Urothelium cell line (cell line): ENCODE measurements at regions not wholly inside any gene's neighbourhood (a gene's known extent, or its start where the extent isn't known, plus 50 kb on each side); places are given as distances from the start of the nearest gene placed in this dataset.
A peak's percentile ranks its signal among the peaks of the same experiment; 100 is the strongest.

Experiments
- DNase-seq: peaks from one replicate; pipeline ENCODE4 v3.0.0; 2011; ENCODE audit warnings: low spot score, mixed read lengths
- FAIRE-seq: peaks from 2 replicates; lab custom pipeline; 2011; peaks lifted over from hg19 to GRCh38; lab: Jason Lieb, UNC

DNA sequence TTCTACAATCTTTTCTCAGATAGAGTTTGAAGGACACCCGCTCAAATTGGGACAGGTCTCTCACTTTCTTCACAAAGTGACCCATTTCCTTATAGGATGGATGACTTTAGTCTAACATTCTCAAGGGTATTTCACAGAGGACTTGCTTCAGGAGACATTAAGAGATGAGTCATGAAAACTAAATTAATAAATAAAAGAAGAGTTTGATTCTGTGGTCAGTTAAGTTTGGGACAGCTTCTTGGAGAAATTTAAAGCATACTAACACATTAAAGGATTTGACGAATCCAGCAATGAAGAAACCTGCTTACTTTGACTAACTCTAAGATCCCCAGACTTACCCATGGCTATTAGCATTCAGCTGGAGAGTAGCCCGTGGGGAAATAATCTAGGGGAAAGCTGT lies 95.6 kb upstream of the RAB3GAP2 start:
- no peak for FAIRE-seq

GRCh38 chr1:220366269-220366668 lies 94.0 kb upstream of the RAB3GAP2 start:
- FAIRE-seq = no peak
- no peak for DNase-seq

More for the DNA sequence above, 95.6 kb upstream of the RAB3GAP2 start:
- DNase-seq = no peak

GRCh38 chr1:220363196-220363837 lies 91.1 kb upstream of the RAB3GAP2 start:
- FAIRE-seq = no peak
- DNase-seq = peak; percentile 23

DNA sequence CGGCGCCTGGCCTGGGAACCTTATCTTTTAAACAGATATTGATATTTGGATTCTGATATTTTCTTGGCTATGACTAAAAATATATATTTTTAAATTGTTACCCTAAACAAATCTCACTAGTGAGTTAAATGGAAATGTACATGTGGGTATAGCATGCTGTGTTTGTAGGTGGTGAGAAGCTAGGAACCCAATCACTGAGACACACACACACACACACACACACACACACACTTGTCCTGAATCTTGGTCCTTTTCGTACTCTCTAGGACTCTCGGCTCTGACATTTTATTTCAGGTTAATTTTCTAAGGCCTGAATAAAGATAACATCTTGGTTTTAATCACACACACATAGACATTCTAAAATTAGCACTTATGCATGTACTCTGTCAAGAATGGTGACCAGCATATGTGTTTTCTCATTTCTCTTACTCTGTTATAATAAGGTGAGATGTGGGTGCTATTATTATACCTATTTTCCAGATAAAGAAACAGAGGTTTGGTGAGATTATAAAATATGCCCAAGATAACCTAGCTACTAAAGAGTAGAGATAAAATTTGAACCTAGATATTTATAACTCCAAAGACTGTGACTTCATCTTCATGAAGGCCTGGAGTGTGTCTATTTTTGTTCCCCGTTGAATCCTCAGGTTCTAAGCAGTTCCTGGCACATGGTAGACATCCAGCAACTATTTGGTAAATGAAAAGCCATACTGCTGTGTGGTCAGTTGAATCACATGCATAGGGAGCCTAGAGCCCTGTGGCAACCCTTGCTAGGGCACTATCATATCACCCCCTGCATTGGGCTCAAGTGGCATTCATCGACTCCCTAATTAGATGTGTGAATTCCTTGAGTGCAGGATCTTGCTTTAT lies 85.0 kb upstream of the RAB3GAP2 start:
- DNase-seq (no peak), FAIRE-seq (no peak)

DNA sequence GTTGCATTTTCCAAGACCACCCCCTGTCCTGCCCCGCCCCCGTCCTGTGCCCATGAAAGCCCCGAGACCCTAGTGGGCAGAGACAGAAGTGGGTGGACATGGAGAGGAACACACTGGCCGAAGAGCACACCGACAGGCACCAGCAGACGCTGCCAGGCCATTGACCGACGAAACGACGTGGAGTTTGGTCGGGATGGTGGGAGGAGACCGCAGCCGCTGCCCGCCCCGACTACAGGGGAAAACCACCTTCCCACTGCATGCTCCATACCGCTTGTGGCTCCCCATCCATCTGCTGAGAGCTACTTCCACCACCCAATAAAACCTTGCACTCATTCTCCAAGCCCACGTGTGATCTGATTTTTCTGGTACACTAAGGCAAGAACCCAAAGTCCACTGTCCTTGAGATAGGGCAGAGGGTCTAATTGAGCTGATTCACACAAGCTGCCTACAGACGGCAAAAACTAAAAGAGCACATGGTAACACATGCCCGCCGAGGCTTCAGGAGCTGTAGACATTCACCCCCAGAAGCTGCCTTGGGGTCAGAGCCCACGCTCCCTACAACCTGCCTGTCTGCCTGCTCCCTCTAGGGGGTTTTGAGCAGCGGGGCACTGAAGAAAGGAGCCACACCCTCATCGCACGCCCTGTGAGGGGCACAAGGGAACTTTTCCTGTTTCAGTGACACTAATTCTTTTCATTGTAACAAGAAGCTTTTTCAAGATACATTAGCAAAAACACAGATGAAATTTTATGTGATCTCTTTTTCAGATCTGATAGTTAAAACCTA lies 81.2 kb upstream of the RAB3GAP2 start:
- DNase-seq = no peak
- peak; percentile 58 for FAIRE-seq

DNA sequence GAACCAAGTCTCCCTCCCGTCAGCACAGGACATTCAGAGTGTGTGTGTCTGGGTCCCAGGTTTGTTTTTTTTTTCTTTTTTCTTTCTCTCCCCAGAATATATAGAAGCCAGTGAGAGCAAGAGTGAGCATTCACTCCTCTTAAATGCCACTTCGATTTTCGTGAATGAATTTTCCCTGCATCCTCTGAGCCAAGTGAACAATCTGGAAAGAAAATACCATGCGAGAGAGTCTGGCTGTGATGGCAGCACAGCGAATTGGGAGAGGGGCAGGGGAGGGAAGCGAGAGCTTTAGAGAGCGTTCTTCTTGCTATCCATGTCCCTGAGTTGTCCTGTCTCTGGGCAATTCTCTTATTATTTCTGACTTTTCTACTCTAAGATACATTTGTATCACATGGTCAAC lies 76.0 kb upstream of the RAB3GAP2 start:
- FAIRE-seq (no peak), DNase-seq (no peak)

- DNase-seq (no peak), FAIRE-seq (no peak)
Measured at GRCh38 chr1:220347654-220348175, 75.5 kb upstream of the RAB3GAP2 start.

- FAIRE-seq = no peak
- DNase-seq = no peak
Measured at GRCh38 chr1:220344745-220345144, 72.5 kb upstream of the RAB3GAP2 start.

DNA sequence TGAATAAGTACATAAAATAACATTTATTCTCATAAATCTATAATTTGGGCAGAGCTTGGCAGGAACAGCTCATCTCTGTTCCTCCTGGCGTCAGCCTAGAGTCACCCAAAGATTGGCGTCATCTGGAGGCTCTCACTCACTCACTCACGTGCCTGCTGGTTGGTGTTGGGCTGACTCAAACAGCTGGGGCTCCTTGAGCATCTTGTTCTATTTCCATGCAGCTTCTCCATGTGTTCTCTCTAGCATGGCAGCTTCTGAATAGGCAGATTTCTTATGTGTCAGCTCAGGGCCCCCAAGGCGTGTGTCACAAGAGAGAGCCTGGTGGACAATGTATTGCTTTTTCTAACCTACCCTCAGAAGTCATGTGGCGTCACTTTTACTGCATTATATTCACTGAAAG lies 70.6 kb upstream of the RAB3GAP2 start:
- no peak for DNase-seq
- FAIRE-seq = no peak

GRCh38 chr1:220341126-220341525 lies 68.9 kb upstream of the RAB3GAP2 start:
- no peak for FAIRE-seq
- DNase-seq = no peak

DNA sequence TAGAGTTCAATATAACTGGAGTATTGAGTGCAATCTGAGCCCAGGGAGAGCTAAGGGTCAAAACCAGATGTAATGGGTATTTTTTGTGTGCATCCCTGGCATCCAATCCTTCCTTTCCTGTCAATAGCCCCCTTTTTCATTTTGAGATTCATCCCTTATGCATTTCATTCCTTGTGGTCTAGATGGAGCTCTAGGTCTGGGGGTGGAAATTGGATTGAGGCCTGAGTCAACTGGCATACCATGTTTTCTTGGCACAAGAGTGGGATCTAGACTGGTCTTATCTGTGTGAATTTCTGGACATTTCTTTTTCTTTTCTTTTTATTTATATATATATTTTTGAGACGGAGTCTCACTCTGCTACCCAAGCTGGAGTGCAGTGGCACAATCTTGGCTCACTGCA lies 67.3 kb upstream of the RAB3GAP2 start:
- FAIRE-seq = no peak
- DNase-seq = no peak

GRCh38 chr1:220338759-220339158 lies 66.5 kb upstream of the RAB3GAP2 start:
- DNase-seq (no peak), FAIRE-seq (no peak)

DNA sequence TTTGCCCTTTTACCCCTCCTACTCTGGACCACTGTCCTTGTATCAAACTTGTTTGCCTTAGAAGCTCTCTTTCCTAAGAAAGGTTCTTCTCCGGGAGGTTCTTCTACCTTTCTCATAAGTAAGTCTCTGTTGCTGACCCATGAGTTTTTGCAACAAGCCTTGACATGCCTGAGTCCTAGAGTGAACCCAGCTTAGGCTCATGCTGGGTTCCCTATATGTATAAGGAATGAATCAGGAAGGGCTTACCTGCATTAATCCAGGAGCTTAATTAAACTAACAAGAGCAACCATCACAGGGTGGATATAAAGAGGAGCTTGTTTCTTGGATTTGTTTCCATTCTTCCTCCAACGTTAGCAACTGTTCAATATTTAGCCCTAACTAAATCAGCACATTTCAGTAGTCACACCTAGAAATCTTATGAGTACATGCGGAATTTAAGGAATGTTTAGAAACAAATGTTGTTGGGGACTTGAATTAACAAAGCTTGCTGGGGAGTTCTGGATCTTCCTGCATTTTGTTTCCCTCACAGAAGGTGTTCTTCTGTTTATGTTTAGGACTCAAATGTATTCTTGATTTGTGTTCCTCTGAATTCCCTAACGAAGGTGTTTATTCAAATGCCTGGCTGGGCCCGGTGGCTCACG lies 64.3 kb upstream of the RAB3GAP2 start:
- DNase-seq (no peak), FAIRE-seq (no peak)

GRCh38 chr1:220335668-220336067 lies 63.4 kb upstream of the RAB3GAP2 start:
- no peak for FAIRE-seq
- no peak for DNase-seq

DNA sequence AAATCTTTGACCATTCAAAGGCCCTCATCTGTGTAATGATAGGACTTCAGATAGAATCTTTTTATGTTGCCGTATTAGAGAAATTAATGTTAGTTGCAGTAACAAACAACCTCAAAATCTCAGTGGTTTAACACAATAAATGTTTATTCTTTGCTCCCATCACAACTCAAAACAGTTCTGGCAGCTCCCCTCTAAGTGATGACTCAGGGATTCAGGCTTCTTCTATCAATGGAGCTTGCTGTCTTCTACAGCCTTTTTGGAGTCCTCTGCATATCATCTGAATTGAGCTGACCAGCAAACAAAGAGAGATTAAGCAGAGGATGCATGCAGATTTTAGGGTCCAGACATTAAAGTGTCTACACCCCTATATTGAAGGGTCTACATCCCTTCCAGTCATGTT lies 59.1 kb upstream of the RAB3GAP2 start:
- DNase-seq (no peak), FAIRE-seq (no peak)

- FAIRE-seq (no peak), DNase-seq (no peak)
Measured at GRCh38 chr1:220330265-220330664, 58.0 kb upstream of the RAB3GAP2 start.

- no peak for FAIRE-seq
Measured at GRCh38 chr1:220327106-220327505, 54.9 kb upstream of the RAB3GAP2 start.

DNA sequence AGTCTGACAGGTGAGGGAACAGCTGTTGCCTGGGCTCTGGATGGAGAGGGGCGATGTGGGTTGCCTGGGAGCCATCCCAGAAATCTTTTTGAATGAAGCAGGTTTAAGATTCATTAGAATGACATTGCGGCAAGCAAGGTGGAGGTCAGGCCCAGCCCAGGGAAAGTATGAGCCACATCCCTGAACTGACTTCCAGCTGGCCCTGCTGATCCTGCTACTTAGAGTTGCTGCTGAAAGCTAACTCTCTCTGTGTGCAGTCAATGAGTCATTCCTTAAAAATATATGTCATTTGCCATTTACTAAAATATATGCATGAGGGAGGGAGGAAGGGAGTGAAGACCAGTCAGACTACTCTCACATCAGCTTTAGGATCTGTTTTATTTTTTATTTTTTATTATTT lies 54.3 kb upstream of the RAB3GAP2 start:
- DNase-seq (peak; percentile 17), FAIRE-seq (no peak)

More at GRCh38 chr1:220327106-220327505, 54.9 kb upstream of the RAB3GAP2 start:
- no peak for DNase-seq

DNA sequence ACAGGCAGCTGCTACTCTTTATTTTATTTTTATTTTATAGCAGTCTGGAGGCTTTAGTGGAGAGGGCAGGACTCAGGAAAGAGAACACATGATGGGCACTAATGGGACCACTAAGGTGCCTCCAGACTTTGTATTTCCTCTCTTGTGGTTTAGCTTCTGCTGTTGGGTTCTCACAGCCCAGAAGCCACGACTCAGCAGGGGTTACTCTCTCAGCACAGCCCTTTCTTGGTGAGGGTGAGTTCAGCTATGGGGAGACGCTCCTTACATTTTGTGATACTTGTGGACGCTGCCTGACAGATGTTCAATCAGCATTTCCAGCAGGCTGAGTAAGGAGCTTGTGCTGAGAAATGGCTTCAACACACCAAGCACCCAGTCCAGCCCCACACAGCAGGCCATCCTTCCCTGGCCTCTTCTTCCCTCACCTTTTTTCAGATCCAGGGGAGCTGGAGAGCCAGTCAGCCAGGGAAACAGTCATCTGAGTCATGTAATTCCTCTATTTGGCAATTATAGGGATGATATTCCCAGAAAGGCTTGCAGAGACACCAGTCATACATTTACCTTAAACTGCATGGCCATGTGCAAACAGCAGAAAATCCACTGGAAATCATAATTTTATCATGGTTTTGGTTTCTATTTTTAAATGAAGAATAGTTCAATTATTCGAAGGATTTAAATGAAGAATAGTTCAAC lies 53.2 kb upstream of the RAB3GAP2 start:
- no peak for DNase-seq
- no peak for FAIRE-seq

DNA sequence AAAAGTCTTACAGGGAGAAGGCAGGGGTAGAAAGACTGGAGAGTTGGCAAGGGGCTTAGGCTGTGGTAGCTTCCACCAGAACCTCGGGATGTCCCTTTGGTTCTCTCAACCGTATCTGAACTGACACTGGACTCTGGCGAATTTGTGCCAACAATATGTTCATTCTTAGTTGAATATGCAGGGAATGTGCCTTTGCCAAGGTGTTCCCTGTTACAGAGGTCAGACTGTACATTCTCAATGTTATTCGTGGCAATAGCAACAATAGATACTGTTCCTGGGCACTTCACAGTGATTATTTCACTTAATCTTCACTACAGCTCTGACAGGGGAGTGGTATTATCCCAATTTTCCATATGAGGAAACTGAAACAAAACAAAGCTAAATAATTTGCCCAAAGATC lies 51.5 kb upstream of the RAB3GAP2 start:
- DNase-seq (no peak), FAIRE-seq (no peak)
